ENCODE measurements at regions not wholly inside any gene's neighbourhood (a gene's known extent, or its start where the extent isn't known, plus 50 kb on each side); places are given as distances from the start of the nearest gene placed in this dataset.

GRCh38 chr2:126827371-126827770, 71.3 kb upstream of the TEX51 start:
- no peaks in the 10 kb centered on the region for H3K36me3 ChIP-seq (ENCODE audit: insufficient read depth, low read length)
- H3K27ac ChIP-seq (ENCODE audit: low read depth, low read length), result no peak overlapping the region
- no peaks in the 10 kb centered on the region for H3K79me2 ChIP-seq (ENCODE audit: insufficient read depth, low read length)
- no peak overlapping the region for H3K4me2 ChIP-seq (ENCODE audit: insufficient read depth, low read length)
- H3K4me1 ChIP-seq (ENCODE audit: insufficient read depth, low read length), result no peaks in the 10 kb centered on the region
- no peaks in the 10 kb centered on the region for H3K9me3 ChIP-seq (ENCODE audit: low read depth, low read length)
- TF ChIP-seq CTCF (IDR thresholded peaks at IDR 0.05; ENCODE audit: extremely low read depth, low read depth, low read length), result no peak
- no peak for DNase-seq (ENCODE audit: insufficient read length, low spot score, missing footprints)
- no peak overlapping the region for H3K4me3 ChIP-seq (ENCODE audit: insufficient read depth, low read length)
- H2AFZ ChIP-seq (ENCODE audit: low read length), result no peak overlapping the region
- no peaks in the 10 kb centered on the region for H3K27me3 ChIP-seq (ENCODE audit: insufficient read depth, low read length)
- no peaks in the 10 kb centered on the region for H4K20me1 ChIP-seq (ENCODE audit: insufficient read depth, low read length)

GRCh38 chr2:126828051-126828450, 70.6 kb upstream of the TEX51 start:
- Histone ChIP-seq H3K4me3 (ENCODE audit: insufficient read depth, low read length) (no peak overlapping the region), H3K4me1 (ENCODE audit: insufficient read depth, low read length) (no peaks in the 10 kb centered on the region), H3K27ac (ENCODE audit: low read depth, low read length) (no peak overlapping the region), H2AFZ (ENCODE audit: low read length) (no peak overlapping the region), H3K36me3 (ENCODE audit: insufficient read depth, low read length) (no peaks in the 10 kb centered on the region), H3K79me2 (ENCODE audit: insufficient read depth, low read length) (no peaks in the 10 kb centered on the region), H3K4me2 (ENCODE audit: insufficient read depth, low read length) (no peak overlapping the region), H4K20me1 (ENCODE audit: insufficient read depth, low read length) (no peaks in the 10 kb centered on the region), H3K27me3 (ENCODE audit: insufficient read depth, low read length) (no peaks in the 10 kb centered on the region), H3K9me3 (ENCODE audit: low read depth, low read length) (no peaks in the 10 kb centered on the region)
- TF ChIP-seq CTCF (IDR thresholded peaks at IDR 0.05; ENCODE audit: extremely low read depth, low read depth, low read length), result no peak
- DNase-seq (ENCODE audit: insufficient read length, low spot score, missing footprints), result no peak

GRCh38 chr2:126828491-126828890, 70.2 kb upstream of the TEX51 start:
- H3K36me3 ChIP-seq (ENCODE audit: insufficient read depth, low read length), result no peaks in the 10 kb centered on the region
- no peak overlapping the region for H2AFZ ChIP-seq (ENCODE audit: low read length)
- H3K27ac ChIP-seq (ENCODE audit: low read depth, low read length), result no peak overlapping the region
- no peaks in the 10 kb centered on the region for H3K79me2 ChIP-seq (ENCODE audit: insufficient read depth, low read length)
- no peak for DNase-seq (ENCODE audit: insufficient read length, low spot score, missing footprints)
- TF ChIP-seq CTCF (IDR thresholded peaks at IDR 0.05; ENCODE audit: extremely low read depth, low read depth, low read length), result no peak
- H3K4me1 ChIP-seq (ENCODE audit: insufficient read depth, low read length), result no peaks in the 10 kb centered on the region
- no peak overlapping the region for H3K4me2 ChIP-seq (ENCODE audit: insufficient read depth, low read length)
- H3K4me3 ChIP-seq (ENCODE audit: insufficient read depth, low read length), result no peak overlapping the region
- H3K27me3 ChIP-seq (ENCODE audit: insufficient read depth, low read length), result no peaks in the 10 kb centered on the region
- H3K9me3 ChIP-seq (ENCODE audit: low read depth, low read length), result no peaks in the 10 kb centered on the region
- no peaks in the 10 kb centered on the region for H4K20me1 ChIP-seq (ENCODE audit: insufficient read depth, low read length)

- H3K27ac ChIP-seq (ENCODE audit: low read depth, low read length), result no peak overlapping the region
- no peak overlapping the region for H2AFZ ChIP-seq (ENCODE audit: low read length)
- no peaks in the 10 kb centered on the region for H3K79me2 ChIP-seq (ENCODE audit: insufficient read depth, low read length)
- no peaks in the 10 kb centered on the region for H3K4me1 ChIP-seq (ENCODE audit: insufficient read depth, low read length)
- no peaks in the 10 kb centered on the region for H3K9me3 ChIP-seq (ENCODE audit: low read depth, low read length)
- no peak overlapping the region for H3K4me3 ChIP-seq (ENCODE audit: insufficient read depth, low read length)
- no peak for TF ChIP-seq CTCF (IDR thresholded peaks at IDR 0.05; ENCODE audit: extremely low read depth, low read depth, low read length)
- no peaks in the 10 kb centered on the region for H4K20me1 ChIP-seq (ENCODE audit: insufficient read depth, low read length)
- no peaks in the 10 kb centered on the region for H3K27me3 ChIP-seq (ENCODE audit: insufficient read depth, low read length)
- no peak for DNase-seq (ENCODE audit: insufficient read length, low spot score, missing footprints)
- H3K4me2 ChIP-seq (ENCODE audit: insufficient read depth, low read length), result no peak overlapping the region
- no peaks in the 10 kb centered on the region for H3K36me3 ChIP-seq (ENCODE audit: insufficient read depth, low read length)
Observed at GRCh38 chr2:126831234-126832005, 67.3 kb upstream of the TEX51 start.

Data from osteoblast (primary cell).